IMR-90 (cell line): ENCODE measurements at regions not wholly inside any gene's neighbourhood (a gene's known extent, or its start where the extent isn't known, plus 50 kb on each side); places are given as distances from the start of the nearest gene placed in this dataset.

Experiments used
- ATAC-seq: fragments of 200-7000 bp; cut with Tn5 transposase; 2 replicates; pipeline ENCODE4 v1.9.1; 2020; ENCODE audit warnings: low read depth, mild to moderate bottlenecking, moderate library complexity
- BruUV-seq: library from RNA; stranded (reverse); fragments of 400-500 nt; replicated peaks from 2 replicates; lab custom pipeline; 2021; lab: Mats Ljungman, UMichigan
- CTCF ChIA-PET: fragments of 300-600 bp; formaldehyde crosslinking; extraction: SDS; loops from one replicate; lab custom pipeline; 2021; ENCODE audit warnings: antibody characterized with exemption; lab: Yijun Ruan, JAX
- POLR2A ChIA-PET: fragments of 300-600 bp; sonication (Branson Sonifier 250); formaldehyde crosslinking; loops from one replicate; lab custom pipeline; 2022; ENCODE audit warnings: antibody characterized with exemption; ENCODE audit not compliant: unreplicated experiment; lab: Charles Lee
- DNase-seq: peaks from one replicate; pipeline ENCODE4 v3.0.0; 2013
- H2AFZ ChIP-seq: replicated peaks from 2 replicates; pipeline ENCODE3; 2013; ENCODE audit warnings: low read length, mild to moderate bottlenecking; ENCODE audit not compliant: poor library complexity
- H2AK5ac ChIP-seq: 2 replicates; pipeline ENCODE4 v1.6.1; 2013; ENCODE audit warnings: low read depth, low read length, inconsistent platforms
- H2AK9ac ChIP-seq: replicated peaks from 2 replicates; pipeline ENCODE3; 2013; ENCODE audit warnings: mild to moderate bottlenecking, low read depth, low read length, moderate library complexity; ENCODE audit not compliant: poor library complexity
- H2BK120ac ChIP-seq: 2 replicates; pipeline ENCODE4 v1.6.1; 2013; ENCODE audit warnings: low read depth, low read length, inconsistent platforms
- H2BK15ac ChIP-seq: 3 replicates; pipeline ENCODE4 v1.6.1; 2013; ENCODE audit warnings: low read depth, low read length, inconsistent platforms
- H2BK20ac ChIP-seq: 2 replicates; pipeline ENCODE4 v1.6.1; 2013; ENCODE audit warnings: low read depth, mild to moderate bottlenecking, inconsistent platforms, low read length, moderate library complexity
- H2BK5ac ChIP-seq: 2 replicates; pipeline ENCODE4 v1.6.1; 2013; ENCODE audit warnings: mild to moderate bottlenecking, low read depth, low read length, inconsistent platforms; ENCODE audit not compliant: poor library complexity, severe bottlenecking
- H3K14ac ChIP-seq: replicated peaks from 2 replicates; pipeline ENCODE4 v1.6.1; 2013; ENCODE audit warnings: low read depth, low read length, inconsistent platforms
- H3K18ac ChIP-seq: 2 replicates; pipeline ENCODE4 v1.6.1; 2013; ENCODE audit warnings: low read depth, low read length, control low read depth
- H3K23ac ChIP-seq: 2 replicates; pipeline ENCODE4 v1.6.1; 2013; ENCODE audit warnings: low read depth, low read length, inconsistent platforms
- H3K27ac ChIP-seq: 2 replicates; pipeline ENCODE4 v1.5.1; 2013; ENCODE audit warnings: mild to moderate bottlenecking, control low read depth, low read length; ENCODE audit not compliant: insufficient read depth
- H3K27me3 ChIP-seq: 2 replicates; pipeline ENCODE4 v1.6.1; 2013; ENCODE audit warnings: low read length; ENCODE audit not compliant: control insufficient read depth, insufficient read depth
- H3K36me3 ChIP-seq: 2 replicates; pipeline ENCODE4 v1.6.1; 2013; ENCODE audit warnings: low read length, mixed read lengths; ENCODE audit not compliant: control insufficient read depth, insufficient read depth
- H3K4ac ChIP-seq: 2 replicates; pipeline ENCODE4 v1.6.1; 2013; ENCODE audit warnings: low read depth, low read length, inconsistent platforms
- H3K4me1 ChIP-seq: 2 replicates; pipeline ENCODE4 v1.6.1; 2013; ENCODE audit warnings: low read length, mixed read lengths; ENCODE audit not compliant: control insufficient read depth, insufficient read depth
- H3K4me2 ChIP-seq: 2 replicates; pipeline ENCODE4 v1.6.1; 2013; ENCODE audit warnings: low read depth, mild to moderate bottlenecking, control low read depth, low read length, moderate library complexity
- H3K4me3 ChIP-seq: 2 replicates; pipeline ENCODE4 v1.5.1; 2013; ENCODE audit warnings: low read depth, mild to moderate bottlenecking, control low read depth, low read length, moderate library complexity; ENCODE audit not compliant: insufficient read depth
- H3K56ac ChIP-seq: 2 replicates; pipeline ENCODE4 v1.6.1; 2013; ENCODE audit warnings: low read length, inconsistent platforms; ENCODE audit not compliant: insufficient read depth; ENCODE audit errors: extremely low read depth
- H3K79me1 ChIP-seq, 2 experiments: 2 replicates each; pipeline ENCODE4 v1.6.1; 2013; ENCODE audit warnings: low read length in 2 of 2, inconsistent platforms in 1 of 2, low read depth in 1 of 2
- H3K9ac ChIP-seq: 2 replicates; pipeline ENCODE4 v1.6.1; 2013; ENCODE audit warnings: low read depth, low read length, control low read depth
- H3K9me1 ChIP-seq: 2 replicates; pipeline ENCODE4 v1.6.1; 2013; ENCODE audit warnings: low read length, inconsistent platforms; ENCODE audit not compliant: insufficient read depth
- H3K9me3 ChIP-seq: 2 replicates; pipeline ENCODE4 v1.6.1; 2013; ENCODE audit warnings: low read length; ENCODE audit not compliant: control insufficient read depth, insufficient read depth
- H4K20me1 ChIP-seq: 2 replicates; pipeline ENCODE4 v1.6.1; 2013; ENCODE audit warnings: low read length, inconsistent platforms; ENCODE audit not compliant: insufficient read depth
- H4K5ac ChIP-seq: 2 replicates; pipeline ENCODE4 v1.6.1; 2013; ENCODE audit warnings: mild to moderate bottlenecking, low read depth, low read length, control low read depth
- H4K8ac ChIP-seq, 2 experiments: 2 replicates each; pipeline ENCODE4 v1.6.1; 2013; ENCODE audit warnings: low read depth in 2 of 2, low read length in 2 of 2, control low read depth in 1 of 2, inconsistent platforms in 1 of 2
- H4K91ac ChIP-seq: 2 replicates; pipeline ENCODE4 v1.6.1; 2013; ENCODE audit warnings: low read depth, low read length, inconsistent platforms; ENCODE audit not compliant: insufficient read depth
- CTCF ChIP-seq: conservative IDR thresholded peaks from 2 replicates; pipeline ENCODE4 v1.5.1; 2012; ENCODE audit warnings: mild to moderate bottlenecking, low read depth, low read length, improper control_type of control experiment
- FOS ChIP-seq: fragments of 150-350 bp; IDR thresholded peaks from 2 replicates; pipeline ENCODE4 v1.6.1; 2016; ENCODE audit warnings: low read depth, low read length
- POLR2A ChIP-seq: IDR thresholded peaks from 2 replicates; pipeline ENCODE4 v1.6.1; 2012; ENCODE audit warnings: mild to moderate bottlenecking, low read depth, low read length
- RAD21 ChIP-seq: IDR thresholded peaks from 2 replicates; pipeline ENCODE4 v1.6.1; 2012; ENCODE audit warnings: low read length, improper control_type of control experiment
- WGBS, 2 experiments: methylation state at CpG; one replicate each; pipeline versions ENCODE4 v1.1.5 to v1.1.7; 2013; ENCODE audit warnings: missing lambda C conversion rate in 2 of 2; ENCODE audit not compliant: insufficient read length in 1 of 2; ENCODE audit errors: extremely low coverage in 2 of 2; 5-methylcytosine and 5-hydroxymethylcytosine counted together
- dilution Hi-C: fragments of 300-500 bp; cut with HindIII; formaldehyde crosslinking; loops from one replicate; pipeline ENCODE4 v1.14.3; 2018; ENCODE audit warnings: low sequenced_read_pairs; ENCODE audit not compliant: unreplicated experiment
- in situ Hi-C: fragments of 300-500 bp; cut with MboI; formaldehyde crosslinking; loops from 3 replicates; pipeline ENCODE4 v1.14.3; 2019; ENCODE audit warnings: low sequenced_read_pairs, inconsistent platforms, mixed read lengths
- intact Hi-C: fragments of 100-400 bp; cut with micrococcal nuclease; formaldehyde crosslinking; loops from 2 replicates; pipeline ENCODE4 v1.10.0; 2022

- H3K79me1 ChIP-seq, result no peaks in the 10 kb centered on the region
- ChIA-PET POLR2A (no interaction called here), CTCF (no interaction called here)
- no peak overlapping the region for H4K91ac ChIP-seq
- H3K4me2 ChIP-seq, result no peak overlapping the region
- dilution Hi-C loops, result no loop called here
- peaks cover 2% of the 10 kb centered on the region; the same call in 1 of the 2 replicates for H3K4me1 ChIP-seq
- H2AK9ac ChIP-seq, result no peak overlapping the region
- H3K23ac ChIP-seq, result no peak overlapping the region
- no peak overlapping the region for H2AK5ac ChIP-seq
- no peak overlapping the region for H4K8ac ChIP-seq
- no peak overlapping the region for H2BK120ac ChIP-seq
- DNase-seq (no peak), ATAC-seq (no peak)
- no peak overlapping the region for H3K18ac ChIP-seq
- intact Hi-C loops, result no loop called here
- H3K14ac ChIP-seq, result no peak overlapping the region
- no peak overlapping the region for H2BK20ac ChIP-seq
- TF ChIP-seq POLR2A, result no peak
- no peak for TF ChIP-seq FOS
- TF ChIP-seq CTCF, result no peak
- TF ChIP-seq RAD21, result no peak
- no peak overlapping the region for H3K4me3 ChIP-seq
- no TSS peak for BruUV-seq
- no peaks in the 10 kb centered on the region for H4K20me1 ChIP-seq
- no peak overlapping the region for H3K56ac ChIP-seq
- no peaks in the 10 kb centered on the region for H3K9me1 ChIP-seq
- no peak overlapping the region for H3K27ac ChIP-seq
- H2AFZ ChIP-seq, result no peak overlapping the region
- no peak overlapping the region for H4K5ac ChIP-seq
- no peak overlapping the region for H3K9ac ChIP-seq
- H3K27me3 ChIP-seq, result no peaks in the 10 kb centered on the region; the same call in 1 of the 2 replicates
- no peaks in the 10 kb centered on the region for H3K36me3 ChIP-seq
- H2BK15ac ChIP-seq, result no peak overlapping the region
- no peak overlapping the region for H3K4ac ChIP-seq
- WGBS, 2 experiments, result no CpG with 5 or more reads among the region's 1 CpG
- H3K9me3 ChIP-seq, result no peaks in the 10 kb centered on the region; the same call in 1 of the 2 replicates
- in situ Hi-C loops, result no loop called here
- H2BK5ac ChIP-seq, result no peak overlapping the region
Measured at GRCh38 chr18:6613581-6613980, 115.9 kb upstream of the ARHGAP28 start.
